ENCODE measurements at regions not wholly inside any gene's neighbourhood (a gene's known extent, or its start where the extent isn't known, plus 50 kb on each side); places are given as distances from the start of the nearest gene placed in this dataset.

DNA sequence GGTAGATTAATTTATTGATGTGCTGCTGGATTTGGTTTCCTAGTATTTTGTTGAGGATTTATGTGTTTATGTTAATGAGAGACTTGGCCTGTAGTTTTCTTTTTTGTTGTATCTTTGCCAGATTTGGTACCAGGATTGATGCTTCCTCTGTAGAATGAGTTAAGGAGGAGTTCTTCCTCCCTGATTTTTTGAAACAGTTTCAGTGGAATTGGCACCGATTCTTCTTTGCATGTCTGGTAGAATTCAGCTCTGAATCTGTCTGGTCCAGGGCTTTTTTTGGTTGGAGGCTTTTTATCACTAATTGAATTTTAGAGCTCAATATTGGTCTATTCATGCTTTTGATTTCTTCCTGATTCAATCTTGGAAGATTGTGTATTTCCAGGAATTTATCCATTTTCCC is 174.0 kb upstream of the NDST4 start:
- no peaks in the 10 kb centered on the region for H3K27me3 ChIP-seq (replicated peaks; ENCODE audit: insufficient read depth, low read length)
- no peak overlapping the region for H3K9ac ChIP-seq (ENCODE audit: low read length)
- H3F3A ChIP-seq (ENCODE audit: insufficient read depth, low read length), result no peaks in the 10 kb centered on the region
- H2AFZ ChIP-seq (ENCODE audit: low read length), result no peak overlapping the region
- no peak for DNase-seq
- H3K4me2 ChIP-seq (ENCODE audit: low read depth, low read length), result no peak overlapping the region
- H3K4me1 ChIP-seq (ENCODE audit: low read length), result no peaks in the 10 kb centered on the region
- no peak overlapping the region for H3K4me3 ChIP-seq (ENCODE audit: low read length)
- H3K36me3 ChIP-seq (replicated peaks; ENCODE audit: insufficient read depth, low read length), result no peaks in the 10 kb centered on the region
- H4K20me1 ChIP-seq (ENCODE audit: insufficient read depth, low read length), result no peaks in the 10 kb centered on the region
- H3K79me2 ChIP-seq (ENCODE audit: low read length), result no peaks in the 10 kb centered on the region
- H3K9me3 ChIP-seq (replicated peaks; ENCODE audit: insufficient read depth, low read length), result no peaks in the 10 kb centered on the region
- no peaks in the 10 kb centered on the region for H3K9me2 ChIP-seq (replicated peaks; ENCODE audit: insufficient read depth, low read length)
- no peak for TF ChIP-seq EZH2 (optimal IDR thresholded peaks at IDR 0.05; ENCODE audit: low read depth, low read length)
- TF ChIP-seq EZH2phosphoT487 (IDR thresholded peaks at IDR 0.05; ENCODE audit: low read length), result no peak
- TF ChIP-seq, protein P1, sequence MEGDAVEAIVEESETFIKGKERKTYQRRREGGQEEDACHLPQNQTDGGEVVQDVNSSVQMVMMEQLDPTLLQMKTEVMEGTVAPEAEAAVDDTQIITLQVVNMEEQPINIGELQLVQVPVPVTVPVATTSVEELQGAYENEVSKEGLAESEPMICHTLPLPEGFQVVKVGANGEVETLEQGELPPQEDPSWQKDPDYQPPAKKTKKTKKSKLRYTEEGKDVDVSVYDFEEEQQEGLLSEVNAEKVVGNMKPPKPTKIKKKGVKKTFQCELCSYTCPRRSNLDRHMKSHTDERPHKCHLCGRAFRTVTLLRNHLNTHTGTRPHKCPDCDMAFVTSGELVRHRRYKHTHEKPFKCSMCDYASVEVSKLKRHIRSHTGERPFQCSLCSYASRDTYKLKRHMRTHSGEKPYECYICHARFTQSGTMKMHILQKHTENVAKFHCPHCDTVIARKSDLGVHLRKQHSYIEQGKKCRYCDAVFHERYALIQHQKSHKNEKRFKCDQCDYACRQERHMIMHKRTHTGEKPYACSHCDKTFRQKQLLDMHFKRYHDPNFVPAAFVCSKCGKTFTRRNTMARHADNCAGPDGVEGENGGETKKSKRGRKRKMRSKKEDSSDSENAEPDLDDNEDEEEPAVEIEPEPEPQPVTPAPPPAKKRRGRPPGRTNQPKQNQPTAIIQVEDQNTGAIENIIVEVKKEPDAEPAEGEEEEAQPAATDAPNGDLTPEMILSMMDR (IDR thresholded peaks at IDR 0.05; ENCODE audit: low read length), result no peak
- H3K27ac ChIP-seq (ENCODE audit: low read length), result no peak overlapping the region

DNA sequence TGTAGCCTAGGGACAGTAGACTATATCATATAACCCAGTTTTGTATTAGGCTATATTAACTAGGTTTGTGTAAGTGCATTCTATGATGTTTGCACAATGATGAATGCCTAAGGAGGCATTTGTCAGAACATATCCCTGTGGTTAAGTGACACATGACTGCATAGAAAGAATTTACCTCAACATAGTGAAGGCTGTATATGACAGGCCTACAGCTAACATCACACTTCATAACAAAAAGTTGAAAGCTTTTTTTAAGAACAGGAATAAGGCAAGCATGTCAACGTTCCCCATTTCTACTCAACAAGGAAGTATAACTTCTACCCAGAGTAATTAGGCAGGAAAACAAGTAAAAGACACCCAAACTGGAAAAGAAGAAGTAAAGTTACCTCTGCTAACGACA is 165.9 kb upstream of the NDST4 start:
- TF ChIP-seq EZH2phosphoT487 (IDR thresholded peaks at IDR 0.05; ENCODE audit: low read length) (no peak), EZH2 (optimal IDR thresholded peaks at IDR 0.05; ENCODE audit: low read depth, low read length) (no peak)
- TF ChIP-seq, protein P1 (IDR thresholded peaks at IDR 0.05; ENCODE audit: low read length), result no peak
- H3K9me3 ChIP-seq (replicated peaks; ENCODE audit: insufficient read depth, low read length), result no peaks in the 10 kb centered on the region
- 0 out of 2 replicates have a peak, but pooled peaks cover 1% of the 10 kb centered on the region for H3K4me1 ChIP-seq (ENCODE audit: low read length)
- H3K9me2 ChIP-seq (replicated peaks; ENCODE audit: insufficient read depth, low read length), result no peaks in the 10 kb centered on the region
- no peak overlapping the region for H3K9ac ChIP-seq (ENCODE audit: low read length)
- no peaks in the 10 kb centered on the region for H4K20me1 ChIP-seq (ENCODE audit: insufficient read depth, low read length)
- H3K4me3 ChIP-seq (ENCODE audit: low read length), result no peak overlapping the region
- no peak overlapping the region for H2AFZ ChIP-seq (ENCODE audit: low read length)
- no peak overlapping the region for H3K4me2 ChIP-seq (ENCODE audit: low read depth, low read length)
- DNase-seq, result no peak
- no peaks in the 10 kb centered on the region for H3F3A ChIP-seq (ENCODE audit: insufficient read depth, low read length)
- no peak overlapping the region for H3K27ac ChIP-seq (ENCODE audit: low read length)
- no peaks in the 10 kb centered on the region for H3K36me3 ChIP-seq (replicated peaks; ENCODE audit: insufficient read depth, low read length)
- no peaks in the 10 kb centered on the region for H3K79me2 ChIP-seq (ENCODE audit: low read length)
- no peaks in the 10 kb centered on the region for H3K27me3 ChIP-seq (replicated peaks; ENCODE audit: insufficient read depth, low read length)

DNA sequence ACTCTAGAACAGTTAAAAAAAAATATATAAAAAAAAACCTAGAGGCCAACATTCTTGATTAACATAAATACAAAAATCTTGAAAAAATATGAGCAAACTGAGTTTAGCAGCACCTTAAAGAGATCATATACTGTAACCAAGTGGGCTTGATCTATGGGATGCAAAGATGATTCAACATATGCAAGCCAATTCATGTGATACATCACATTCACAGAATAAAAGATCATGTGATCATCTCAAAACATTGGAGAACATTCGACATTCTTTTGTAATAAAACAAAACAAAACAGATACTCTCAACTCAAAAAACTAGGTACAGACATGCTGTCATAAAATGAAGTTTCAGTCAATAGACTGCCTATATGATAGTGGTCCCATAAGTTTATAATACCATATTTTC is 165.4 kb upstream of the NDST4 start:
- H3F3A ChIP-seq (ENCODE audit: insufficient read depth, low read length), result no peaks in the 10 kb centered on the region
- H2AFZ ChIP-seq (ENCODE audit: low read length), result no peak overlapping the region
- H3K4me3 ChIP-seq (ENCODE audit: low read length), result no peak overlapping the region
- DNase-seq, result no peak
- no peak overlapping the region for H3K4me2 ChIP-seq (ENCODE audit: low read depth, low read length)
- no peak overlapping the region for H3K9ac ChIP-seq (ENCODE audit: low read length)
- no peaks in the 10 kb centered on the region for H3K9me2 ChIP-seq (replicated peaks; ENCODE audit: insufficient read depth, low read length)
- H3K27me3 ChIP-seq (replicated peaks; ENCODE audit: insufficient read depth, low read length), result no peaks in the 10 kb centered on the region
- H4K20me1 ChIP-seq (ENCODE audit: insufficient read depth, low read length), result no peaks in the 10 kb centered on the region
- no peak for TF ChIP-seq EZH2 (optimal IDR thresholded peaks at IDR 0.05; ENCODE audit: low read depth, low read length)
- TF ChIP-seq, protein P1 (IDR thresholded peaks at IDR 0.05; ENCODE audit: low read length), result no peak
- TF ChIP-seq EZH2phosphoT487 (IDR thresholded peaks at IDR 0.05; ENCODE audit: low read length), result no peak
- no peaks in the 10 kb centered on the region for H3K79me2 ChIP-seq (ENCODE audit: low read length)
- no peak overlapping the region for H3K27ac ChIP-seq (ENCODE audit: low read length)
- H3K36me3 ChIP-seq (replicated peaks; ENCODE audit: insufficient read depth, low read length), result no peaks in the 10 kb centered on the region
- no peaks in the 10 kb centered on the region for H3K9me3 ChIP-seq (replicated peaks; ENCODE audit: insufficient read depth, low read length)
- 0 out of 2 replicates have a peak, but pooled peaks cover 3% of the 10 kb centered on the region for H3K4me1 ChIP-seq (ENCODE audit: low read length)

Data from MM.1S (cell line).